Effector memory CD8-positive, alpha-beta T cell (primary cell): ENCODE measurements at regions not wholly inside any gene's neighbourhood (a gene's known extent, or its start where the extent isn't known, plus 50 kb on each side); places are given as distances from the start of the nearest gene placed in this dataset.

Source experiments
- ATAC-seq: fragments of 150-1000 bp; cut with Tn5 transposase; replicated peaks from 2 replicates; pipeline ENCODE4 v1.10.0; 2021; ENCODE audit warnings: mild to moderate bottlenecking, moderate library complexity
- DNase-seq, 3 experiments: peaks; one replicate each; pipeline ENCODE4 v3.0.0; 2021
- H3K27ac Mint-ChIP-seq, 2 donors: one replicate each; pipeline ENCODE4 v1.8.0; 2022; ENCODE audit warnings: mild to moderate bottlenecking in 2 of 2, mixed read lengths in 2 of 2, moderate library complexity in 2 of 2
- H3K27me3 Mint-ChIP-seq, 2 donors: one replicate each; pipeline ENCODE4 v1.8.0; 2022; ENCODE audit warnings: mixed read lengths in 2 of 2
- H3K36me3 Mint-ChIP-seq: one replicate; pipeline ENCODE4 v1.8.0; 2022; ENCODE audit warnings: mild to moderate bottlenecking, moderate library complexity, mixed read lengths; ENCODE audit not compliant: insufficient read depth
- H3K4me1 Mint-ChIP-seq, 2 donors: one replicate each; pipeline ENCODE4 v1.8.0; 2022; ENCODE audit warnings: low read depth in 2 of 2, mixed read lengths in 2 of 2
- H3K4me3 Mint-ChIP-seq, 2 donors: one replicate each; pipeline ENCODE4 v1.8.0; 2022; ENCODE audit warnings: mild to moderate bottlenecking in 2 of 2, mixed read lengths in 2 of 2, moderate library complexity in 2 of 2
- H3K9me3 Mint-ChIP-seq, 2 donors: one replicate each; pipeline ENCODE4 v1.8.0; 2022; ENCODE audit warnings: mixed read lengths in 2 of 2

DNA sequence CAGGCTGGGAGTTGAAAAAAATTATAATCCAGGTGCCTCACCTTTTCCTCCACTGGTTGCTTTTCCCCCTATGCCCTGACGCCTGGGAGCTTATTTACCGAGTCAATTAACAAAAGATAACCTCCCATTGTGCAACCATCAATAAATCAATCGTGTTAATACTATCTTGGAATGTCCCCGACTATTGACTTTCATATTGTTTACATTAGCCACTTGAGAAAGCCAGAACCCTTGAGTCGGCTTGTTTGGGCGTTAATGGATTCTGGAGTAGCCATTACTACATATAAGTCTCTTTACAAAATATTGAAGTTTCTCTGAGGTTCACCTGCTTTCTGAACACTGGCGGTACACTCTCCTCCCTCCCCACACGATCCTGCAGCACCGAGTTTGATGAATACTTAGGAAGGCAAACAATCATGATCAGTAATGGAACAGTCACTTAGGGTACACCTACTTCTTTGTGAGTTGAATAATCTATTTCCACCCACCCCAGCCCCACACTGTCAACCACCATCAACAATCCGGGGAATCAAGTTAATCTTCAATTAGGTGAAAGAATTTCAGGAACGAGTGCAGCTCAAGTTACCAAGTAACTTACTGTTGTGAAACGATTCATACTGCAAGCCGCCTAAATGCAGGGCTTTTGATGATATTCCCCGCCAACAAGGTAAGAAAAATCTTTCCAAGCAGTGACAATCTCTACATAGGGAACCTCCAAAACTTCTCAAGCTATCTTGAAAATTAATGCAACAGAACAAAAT, 159.3 kb upstream of the NR2F2 start:
- Mint-ChIP-seq H3K27ac (no peak overlapping the region), H3K4me3 (no peak overlapping the region), H3K4me1 (no peaks in the 10 kb centered on the region), H3K36me3 (no peaks in the 10 kb centered on the region), H3K9me3 (peaks cover 0 to 23% of the 10 kb centered on the region in 2 donors), H3K27me3 (peaks cover 0 to 33% of the 10 kb centered on the region in 2 donors)
- no peak for DNase-seq
- ATAC-seq = no peak

DNA sequence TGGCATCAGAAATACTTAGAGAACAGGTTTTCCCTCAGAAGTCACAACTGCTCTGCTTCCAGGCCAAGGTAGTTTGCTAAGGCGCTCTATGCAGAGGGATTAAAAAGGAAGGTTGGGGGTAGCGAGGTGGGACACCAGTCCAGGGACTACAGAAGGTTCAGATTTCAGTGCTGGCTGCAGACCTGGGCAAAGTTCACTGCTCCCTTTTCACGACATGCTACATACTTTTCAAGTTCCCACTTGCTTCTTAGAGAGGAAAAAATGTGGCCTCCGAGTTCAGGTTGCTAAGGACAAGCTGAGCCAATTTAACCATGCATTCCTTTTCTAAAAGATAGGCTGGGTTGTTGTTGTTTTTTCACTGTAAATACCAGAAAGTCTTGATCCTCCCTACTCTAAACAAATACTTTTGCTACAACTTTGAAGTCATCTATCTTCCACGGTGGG, 158.6 kb upstream of the NR2F2 start:
- Mint-ChIP-seq H3K36me3 (no peaks in the 10 kb centered on the region), H3K4me1 (no peaks in the 10 kb centered on the region), H3K9me3 (peaks cover 0 to 23% of the 10 kb centered on the region in 2 donors), H3K27ac (no peak overlapping the region), H3K27me3 (peaks cover 0 to 26% of the 10 kb centered on the region in 2 donors), H3K4me3 (no peak overlapping the region)
- DNase-seq (no peak), ATAC-seq (no peak)

GRCh38 chr15:96172417-96172816, 158.1 kb upstream of the NR2F2 start:
- Mint-ChIP-seq H3K27ac (no peak overlapping the region), H3K4me1 (no peaks in the 10 kb centered on the region), H3K36me3 (no peaks in the 10 kb centered on the region), H3K9me3 (peaks cover 0 to 21% of the 10 kb centered on the region in 2 donors), H3K27me3 (peaks cover 0 to 21% of the 10 kb centered on the region in 2 donors), H3K4me3 (no peak overlapping the region)
- DNase-seq = no peak
- ATAC-seq = no peak

DNA sequence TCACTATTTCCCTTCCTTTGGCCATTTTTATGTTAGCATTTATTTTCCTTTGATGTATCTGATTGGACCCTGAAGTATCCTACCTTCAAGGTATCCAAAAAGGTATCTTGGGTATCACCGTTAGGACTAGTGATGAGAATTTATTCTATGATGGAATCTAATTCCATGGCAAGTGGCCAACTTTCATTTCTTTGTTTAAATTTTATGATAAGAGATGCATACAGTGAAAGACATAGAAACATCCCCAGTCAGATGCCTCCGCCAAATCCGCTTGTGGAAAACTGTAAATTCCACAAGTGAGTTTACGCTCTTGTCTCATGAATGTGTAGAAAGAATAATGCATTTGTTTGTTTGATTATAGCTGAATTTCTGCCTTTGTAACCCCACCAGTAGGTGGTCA, 153.7 kb upstream of the NR2F2 start:
- ATAC-seq = no peak
- Mint-ChIP-seq H3K4me3 (no peak overlapping the region), H3K36me3 (no peaks in the 10 kb centered on the region), H3K4me1 (no peaks in the 10 kb centered on the region), H3K27me3 (peaks cover 13 to 25% of the 10 kb centered on the region in 2 donors), H3K27ac (no peak overlapping the region), H3K9me3 (no peaks in the 10 kb centered on the region)
- DNase-seq = no peak

DNA sequence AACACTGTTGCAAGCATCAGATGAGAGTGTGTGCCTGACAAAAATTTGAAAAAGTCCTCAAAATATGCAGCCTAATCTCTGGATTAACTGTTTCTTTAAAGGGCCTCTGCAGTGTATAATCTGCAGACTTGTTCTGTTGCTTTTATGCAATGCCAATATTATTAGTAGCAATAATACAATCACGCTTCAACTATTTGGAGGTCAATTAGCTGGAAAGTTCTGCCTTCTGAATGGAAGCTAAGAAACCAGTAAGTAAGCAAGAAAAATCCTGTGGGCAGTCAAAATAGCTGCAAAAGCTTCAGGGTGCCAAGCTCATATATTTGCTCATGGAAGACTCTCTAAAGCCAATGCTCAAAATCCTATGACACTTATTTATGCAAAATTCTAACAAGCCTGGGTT, 153.2 kb upstream of the NR2F2 start:
- DNase-seq (no peak), ATAC-seq (no peak)
- no peaks in the 10 kb centered on the region for H3K36me3 Mint-ChIP-seq
- no peaks in the 10 kb centered on the region for H3K4me1 Mint-ChIP-seq
- no peak overlapping the region for H3K27ac Mint-ChIP-seq
- no peak overlapping the region for H3K4me3 Mint-ChIP-seq
- H3K9me3 Mint-ChIP-seq = no peaks in the 10 kb centered on the region
- H3K27me3 Mint-ChIP-seq = peaks cover 13 to 25% of the 10 kb centered on the region in 2 donors

DNA sequence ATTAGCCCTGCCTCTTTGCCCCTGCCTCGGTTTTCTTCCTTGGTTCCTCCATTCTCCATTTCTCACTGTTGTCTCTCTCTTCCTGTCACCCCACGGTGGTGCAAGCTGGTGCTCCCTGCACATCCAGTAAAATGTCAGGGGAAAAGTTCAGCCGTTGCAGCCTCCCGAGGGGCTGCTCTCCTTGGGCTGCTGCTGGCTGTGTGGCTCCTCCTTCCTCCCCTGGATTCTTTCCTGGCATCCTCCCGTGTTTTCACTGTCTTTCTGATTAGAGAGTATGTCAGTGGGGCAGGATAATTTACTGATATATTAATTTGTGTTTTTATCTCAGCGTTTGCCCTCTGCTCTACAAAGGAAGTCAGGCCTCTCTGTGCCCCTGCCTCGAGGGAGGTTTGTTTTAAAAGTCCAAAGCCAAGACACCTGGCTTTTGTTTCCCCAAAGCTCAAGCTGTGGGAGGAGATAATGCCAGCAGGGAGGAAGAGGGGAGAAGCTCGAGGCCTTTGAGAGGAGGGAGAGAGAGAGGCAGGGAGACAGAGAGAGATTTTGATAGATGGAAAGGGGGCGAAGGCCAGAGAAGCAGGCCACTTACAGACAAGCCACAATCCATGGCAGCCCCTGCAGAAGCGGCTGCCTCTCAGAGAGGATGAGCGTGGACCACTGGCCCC, 150.3 kb upstream of the NR2F2 start:
- ATAC-seq = no peak
- H3K9me3 Mint-ChIP-seq = no peaks in the 10 kb centered on the region
- H3K27me3 Mint-ChIP-seq = peaks cover 13 to 25% of the 10 kb centered on the region in 2 donors
- DNase-seq = no peak
- no peaks in the 10 kb centered on the region for H3K36me3 Mint-ChIP-seq
- no peaks in the 10 kb centered on the region for H3K4me1 Mint-ChIP-seq
- H3K27ac Mint-ChIP-seq = peak overlapping the region in 1 of 2 donors; percentile 4
- H3K4me3 Mint-ChIP-seq = no peak overlapping the region

GRCh38 chr15:96181217-96181616, 149.3 kb upstream of the NR2F2 start:
- ATAC-seq (no peak), DNase-seq (no peak)
- H3K27ac Mint-ChIP-seq = no peak overlapping the region
- H3K9me3 Mint-ChIP-seq = no peaks in the 10 kb centered on the region
- no peaks in the 10 kb centered on the region for H3K4me1 Mint-ChIP-seq
- no peak overlapping the region for H3K4me3 Mint-ChIP-seq
- H3K36me3 Mint-ChIP-seq = no peaks in the 10 kb centered on the region
- H3K27me3 Mint-ChIP-seq = peaks cover 13 to 25% of the 10 kb centered on the region in 2 donors

DNA sequence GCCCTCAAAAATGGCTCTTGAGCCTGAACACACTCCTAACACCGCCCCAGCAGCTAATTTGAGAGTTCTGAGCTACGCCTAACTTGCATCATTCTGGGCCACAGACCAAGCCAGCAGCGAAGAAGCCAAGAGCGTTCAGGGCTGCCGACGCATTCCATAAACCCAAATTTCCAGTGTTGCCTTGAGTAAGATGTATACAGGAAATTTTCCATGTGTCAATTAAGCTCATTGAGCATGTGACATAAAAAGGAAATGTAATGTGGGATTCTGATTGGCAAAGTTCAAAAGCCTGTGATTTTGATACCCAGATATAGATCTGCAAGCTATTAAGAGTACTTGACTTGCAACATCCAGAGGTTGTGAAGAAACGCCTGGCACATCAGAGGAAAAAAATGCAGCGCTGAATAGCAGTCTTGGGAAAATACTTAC, 148.6 kb upstream of the NR2F2 start:
- no peak for DNase-seq
- no peaks in the 10 kb centered on the region for H3K4me1 Mint-ChIP-seq
- H3K9me3 Mint-ChIP-seq = no peaks in the 10 kb centered on the region
- H3K4me3 Mint-ChIP-seq = no peak overlapping the region
- H3K27me3 Mint-ChIP-seq = peaks cover 13 to 25% of the 10 kb centered on the region in 2 donors
- no peaks in the 10 kb centered on the region for H3K36me3 Mint-ChIP-seq
- H3K27ac Mint-ChIP-seq = no peak overlapping the region
- no peak for ATAC-seq

- DNase-seq (no peak), ATAC-seq (no peak)
- Mint-ChIP-seq H3K4me1 (no peaks in the 10 kb centered on the region), H3K27me3 (peaks cover 13 to 25% of the 10 kb centered on the region in 2 donors), H3K9me3 (no peaks in the 10 kb centered on the region), H3K36me3 (no peaks in the 10 kb centered on the region), H3K27ac (no peak overlapping the region), H3K4me3 (no peak overlapping the region)
These were observed 147.6 kb upstream of the NR2F2 start for GRCh38 chr15:96182736-96183513.

- ATAC-seq = no peak
- Mint-ChIP-seq H3K27me3 (peaks cover 13 to 22% of the 10 kb centered on the region in 2 donors), H3K4me1 (no peaks in the 10 kb centered on the region), H3K4me3 (no peak overlapping the region), H3K9me3 (no peaks in the 10 kb centered on the region), H3K27ac (no peak overlapping the region), H3K36me3 (no peaks in the 10 kb centered on the region)
- DNase-seq = no peak
These were observed 147.0 kb upstream of the NR2F2 start for GRCh38 chr15:96183514-96183850.

DNA sequence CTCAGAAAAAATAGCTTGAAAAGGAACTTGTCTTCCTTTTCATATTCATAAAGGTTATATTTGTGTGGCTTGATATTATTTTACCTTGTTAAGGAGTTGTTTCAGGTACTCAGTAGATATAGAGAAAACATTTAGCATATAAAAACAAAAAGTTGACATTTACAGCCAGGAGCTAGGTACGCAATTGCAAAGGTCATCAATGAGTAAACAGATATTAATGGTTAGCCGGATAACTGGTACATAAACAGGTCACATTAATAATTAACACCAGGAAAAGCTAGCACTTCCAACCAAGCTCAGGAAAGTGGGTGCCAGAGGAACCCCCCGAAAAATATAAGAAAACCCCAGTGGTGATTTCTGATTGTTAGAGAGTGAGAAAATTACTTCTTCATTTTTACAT, 146.6 kb upstream of the NR2F2 start:
- Mint-ChIP-seq H3K4me3 (no peak overlapping the region), H3K9me3 (no peaks in the 10 kb centered on the region), H3K4me1 (no peaks in the 10 kb centered on the region), H3K27ac (no peak overlapping the region), H3K36me3 (no peaks in the 10 kb centered on the region), H3K27me3 (peaks cover 13 to 18% of the 10 kb centered on the region in 2 donors)
- no peak for ATAC-seq
- DNase-seq = no peak

DNA sequence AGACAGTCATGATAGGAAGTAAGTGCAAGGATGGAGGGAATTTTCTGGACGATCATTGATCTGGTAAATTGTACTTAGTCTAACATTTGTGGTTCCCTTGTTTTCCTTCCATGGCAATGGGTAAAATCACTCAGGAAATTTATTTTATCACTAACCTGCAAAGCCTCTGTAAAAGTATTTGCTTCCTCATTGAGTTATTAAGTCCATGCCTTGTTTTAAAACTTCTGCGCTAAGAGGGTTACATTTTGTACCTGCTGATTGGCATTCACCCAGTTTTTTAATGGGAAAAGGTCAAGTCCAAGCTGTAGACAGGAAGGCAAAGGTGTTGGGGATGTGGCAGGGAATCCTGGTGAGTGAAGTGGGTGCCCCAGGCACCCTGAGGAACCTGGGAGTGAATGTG, 146.2 kb upstream of the NR2F2 start:
- H3K27me3 Mint-ChIP-seq = peaks cover 13 to 18% of the 10 kb centered on the region in 2 donors
- no peaks in the 10 kb centered on the region for H3K9me3 Mint-ChIP-seq
- H3K4me3 Mint-ChIP-seq = no peak overlapping the region
- ATAC-seq (no peak), DNase-seq (no peak)
- no peak overlapping the region for H3K27ac Mint-ChIP-seq
- H3K36me3 Mint-ChIP-seq = no peaks in the 10 kb centered on the region
- no peaks in the 10 kb centered on the region for H3K4me1 Mint-ChIP-seq

- Mint-ChIP-seq H3K36me3 (no peaks in the 10 kb centered on the region), H3K4me1 (no peaks in the 10 kb centered on the region), H3K9me3 (no peaks in the 10 kb centered on the region), H3K27ac (no peak overlapping the region), H3K27me3 (peaks cover 0 to 7% of the 10 kb centered on the region in 2 donors), H3K4me3 (no peak overlapping the region)
- no peak for ATAC-seq
- no peak for DNase-seq
These were observed 144.4 kb upstream of the NR2F2 start for GRCh38 chr15:96186105-96186504.
